D341Med (cell line): ENCODE measurements at regions not wholly inside any gene's neighbourhood (a gene's known extent, or its start where the extent isn't known, plus 50 kb on each side); places are given as distances from the start of the nearest gene placed in this dataset.
A peak's percentile ranks its signal among the peaks of the same experiment; 100 is the strongest.

Source experiments
- DNase-seq: peaks from one replicate; pipeline ENCODE4 v3.0.0; 2012; ENCODE audit warnings: low spot score

DNA sequence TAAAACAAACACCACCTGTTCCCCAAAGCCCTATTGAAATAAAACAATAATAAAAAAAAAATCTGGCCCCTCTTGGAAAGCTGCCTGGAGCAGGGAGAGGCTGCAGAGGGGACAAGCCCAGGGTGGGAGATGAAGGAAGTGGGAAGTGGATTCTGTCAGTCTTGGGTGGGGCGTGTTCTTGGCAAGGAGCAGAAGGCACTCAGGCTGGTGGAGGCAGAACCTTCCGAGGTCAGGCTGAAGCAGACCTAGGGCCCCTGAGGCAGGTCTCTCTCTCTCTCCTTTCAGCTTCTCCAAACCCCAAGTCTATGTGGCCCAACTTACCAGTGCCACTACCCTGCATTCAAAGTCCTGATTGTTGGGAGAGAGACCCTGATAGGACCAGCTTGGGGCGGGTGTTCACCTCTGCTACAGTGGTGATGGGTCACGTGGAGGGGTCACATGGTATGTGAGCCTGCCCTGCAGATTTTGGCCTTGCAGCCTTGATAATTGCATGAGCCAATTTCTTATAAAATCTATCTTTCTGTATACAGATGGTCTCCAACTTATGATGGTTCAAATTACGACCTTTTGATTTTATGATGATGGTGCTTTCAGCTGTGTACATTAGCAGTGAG is 145.4 kb upstream of the C1orf174 start:
- DNase-seq = no peak

DNA sequence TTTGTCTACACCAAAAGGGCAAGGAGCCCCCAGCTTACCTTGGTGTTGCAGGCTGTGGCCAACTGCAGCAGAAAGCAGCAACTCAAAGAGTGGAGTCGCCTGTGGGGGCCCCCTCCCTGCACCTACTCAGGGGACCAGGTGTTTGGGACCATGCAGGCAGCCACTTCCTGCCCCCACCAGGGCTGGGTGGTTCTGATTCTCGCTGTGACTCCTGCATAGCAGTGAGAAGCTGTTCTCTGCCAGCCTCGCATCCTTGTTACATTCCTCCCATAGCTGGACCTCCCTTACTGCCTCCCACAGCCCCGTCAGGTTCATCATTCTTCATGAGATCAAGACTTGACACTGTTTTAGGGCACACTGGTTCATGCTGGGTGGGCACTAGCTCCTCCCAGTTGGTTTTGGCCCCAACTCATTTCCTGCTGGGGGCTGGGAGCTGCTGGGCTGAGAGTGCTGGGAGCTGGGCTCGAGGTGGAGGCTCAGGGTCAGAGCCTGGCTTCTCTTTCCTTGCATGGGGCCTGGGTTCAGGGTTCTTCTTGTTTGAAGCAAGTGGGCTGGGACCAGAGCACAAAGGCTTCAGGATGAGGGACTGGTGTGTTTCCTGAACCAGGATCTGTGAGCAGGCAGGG is 146.9 kb upstream of the C1orf174 start:
- no peak for DNase-seq

DNA sequence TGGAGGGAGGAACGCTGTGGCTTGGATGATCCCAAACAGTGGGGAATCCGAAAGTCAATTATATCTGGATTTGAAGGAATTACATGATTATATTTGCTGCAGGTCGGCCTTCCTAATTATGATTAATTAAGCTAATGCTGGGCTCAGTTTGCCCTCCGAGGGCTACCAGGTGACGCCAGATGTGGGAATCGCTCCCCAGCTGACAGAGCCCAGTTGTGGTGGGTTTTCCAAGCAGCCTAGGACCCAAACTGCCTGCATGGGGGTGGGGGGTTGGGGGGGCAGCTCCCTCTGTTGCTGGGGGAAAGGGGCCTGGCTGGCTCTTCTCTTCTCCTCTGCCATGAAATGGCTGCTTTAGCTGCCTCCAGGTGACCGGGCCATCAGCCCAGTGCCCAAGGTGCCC is 147.6 kb upstream of the C1orf174 start:
- peak; percentile 51 for DNase-seq

DNA sequence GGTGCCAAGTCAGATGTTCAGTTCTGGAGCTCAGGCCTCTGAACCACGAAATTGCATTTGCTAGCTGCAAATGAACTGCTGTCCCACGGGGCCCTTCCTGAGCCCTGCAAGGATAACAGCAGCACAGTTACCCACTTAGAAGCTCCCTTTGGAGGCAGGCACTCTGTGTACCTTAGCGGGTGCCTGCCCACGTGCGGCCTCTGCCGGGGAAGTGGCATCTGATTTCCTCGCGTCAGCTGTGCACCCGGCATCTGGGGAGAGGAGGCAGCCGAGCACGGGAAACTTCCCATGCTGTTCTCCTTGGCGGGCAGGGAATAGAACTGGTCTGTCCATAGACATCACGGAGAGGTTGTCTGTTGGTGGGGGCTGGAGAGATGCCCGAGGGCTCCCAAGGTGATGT is 148.0 kb upstream of the C1orf174 start:
- DNase-seq = peak; percentile 48

DNA sequence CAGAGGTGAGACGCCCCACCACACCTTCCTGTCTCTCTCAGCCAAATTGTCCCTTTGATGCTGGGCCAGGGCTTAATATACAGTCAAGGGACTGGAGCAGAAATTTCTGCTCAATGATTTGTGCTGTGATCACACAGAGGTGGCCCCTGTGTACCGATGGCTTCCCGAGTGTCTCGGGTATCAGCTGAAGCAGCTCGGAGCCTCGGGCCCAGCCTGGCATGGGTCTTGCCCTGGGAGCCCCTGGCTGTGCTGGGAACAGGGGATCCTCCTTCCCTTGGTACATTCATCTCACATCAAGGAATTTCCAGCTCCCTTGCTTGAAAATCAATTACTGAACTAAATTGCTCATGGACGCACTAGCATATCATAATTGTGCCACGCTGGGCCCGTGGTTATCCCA is 148.8 kb upstream of the C1orf174 start:
- DNase-seq = no peak

DNA sequence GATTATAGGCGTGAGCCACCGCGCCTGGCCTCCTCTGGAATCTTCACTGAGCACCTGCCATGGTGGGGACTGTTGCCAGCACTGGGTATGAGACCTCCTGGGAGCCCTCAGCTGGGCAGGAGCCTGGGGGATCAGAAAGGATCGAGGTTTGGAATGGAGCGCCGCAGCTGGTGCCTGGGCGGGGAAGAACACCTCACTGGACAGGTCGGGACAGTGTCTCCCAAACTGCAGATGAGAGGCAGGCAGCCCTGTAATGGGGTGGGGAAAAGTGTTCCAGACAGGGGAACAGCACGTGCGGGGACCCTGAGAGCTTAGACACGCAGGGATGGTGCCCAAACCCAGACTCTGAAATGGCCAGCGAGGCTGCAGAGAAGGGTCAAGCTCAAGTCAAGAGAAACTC is 150.9 kb upstream of the C1orf174 start:
- no peak for DNase-seq

DNA sequence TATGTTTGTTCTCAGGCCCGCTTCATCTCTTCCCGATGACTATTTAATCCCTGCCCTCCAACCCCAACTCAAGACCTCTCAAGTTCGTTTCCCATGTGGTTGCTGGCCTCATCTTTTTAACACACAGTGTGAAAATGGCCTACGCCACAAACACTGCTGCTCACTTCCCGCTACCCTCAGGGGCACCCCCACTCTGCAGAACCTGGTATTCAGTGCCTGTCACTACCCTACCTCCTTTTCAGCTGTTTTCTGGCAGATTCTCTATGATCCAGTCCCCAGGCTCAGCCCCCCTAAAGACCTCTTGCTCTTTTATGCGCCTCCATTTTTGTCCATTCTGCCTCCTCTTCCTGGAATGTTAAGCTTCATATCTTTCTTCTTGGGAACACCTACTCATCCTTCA is 152.6 kb upstream of the C1orf174 start:
- DNase-seq = no peak

DNA sequence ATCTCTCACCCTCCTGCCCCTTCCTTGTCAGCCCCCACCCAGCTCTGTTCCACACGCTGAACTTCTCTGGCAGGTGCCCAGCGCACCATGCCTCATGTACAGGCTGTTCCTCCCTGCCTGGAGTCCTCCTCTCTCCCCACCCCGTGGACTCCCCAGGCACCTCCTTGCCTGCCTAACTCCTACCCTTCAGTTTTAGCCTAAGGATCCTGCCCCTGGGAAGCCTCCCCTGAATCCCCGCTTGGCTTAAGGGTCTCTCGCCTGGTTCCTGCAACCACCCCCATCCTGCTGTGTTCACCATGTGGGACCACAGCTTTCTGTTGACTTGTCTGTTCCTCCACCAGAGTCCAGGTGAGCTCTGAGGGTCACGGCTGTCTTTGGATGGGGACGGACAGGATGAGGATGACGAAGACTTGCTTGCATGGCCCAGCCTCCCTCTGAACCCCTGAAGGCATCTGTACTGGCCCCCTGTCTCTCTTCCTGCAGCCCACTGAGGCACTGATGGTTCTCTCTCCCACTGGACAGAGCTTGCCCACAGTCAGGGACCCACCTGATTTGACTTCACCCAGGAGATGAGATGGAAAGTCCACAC is 153.2 kb upstream of the C1orf174 start:
- DNase-seq = no peak

DNA sequence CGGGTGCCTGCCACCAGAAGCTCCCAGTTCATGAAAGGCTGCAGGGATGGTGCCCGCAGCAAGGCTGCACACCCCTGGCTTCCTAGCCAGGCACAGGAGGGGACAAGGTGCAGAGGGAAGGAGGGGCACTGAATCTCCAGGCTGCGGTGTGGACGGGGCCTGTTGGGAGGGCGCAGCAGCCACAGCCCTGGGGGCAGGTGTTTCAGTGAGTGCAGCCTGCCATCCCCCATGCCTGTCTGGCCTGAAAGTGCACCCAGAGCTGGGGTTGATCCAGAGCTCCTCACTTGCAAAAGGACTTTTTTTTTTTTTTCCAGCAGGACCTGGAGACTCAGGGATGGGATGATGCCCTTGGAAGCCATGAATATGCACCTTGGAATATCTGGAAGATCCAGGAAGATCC is 153.7 kb upstream of the C1orf174 start:
- no peak for DNase-seq

DNA sequence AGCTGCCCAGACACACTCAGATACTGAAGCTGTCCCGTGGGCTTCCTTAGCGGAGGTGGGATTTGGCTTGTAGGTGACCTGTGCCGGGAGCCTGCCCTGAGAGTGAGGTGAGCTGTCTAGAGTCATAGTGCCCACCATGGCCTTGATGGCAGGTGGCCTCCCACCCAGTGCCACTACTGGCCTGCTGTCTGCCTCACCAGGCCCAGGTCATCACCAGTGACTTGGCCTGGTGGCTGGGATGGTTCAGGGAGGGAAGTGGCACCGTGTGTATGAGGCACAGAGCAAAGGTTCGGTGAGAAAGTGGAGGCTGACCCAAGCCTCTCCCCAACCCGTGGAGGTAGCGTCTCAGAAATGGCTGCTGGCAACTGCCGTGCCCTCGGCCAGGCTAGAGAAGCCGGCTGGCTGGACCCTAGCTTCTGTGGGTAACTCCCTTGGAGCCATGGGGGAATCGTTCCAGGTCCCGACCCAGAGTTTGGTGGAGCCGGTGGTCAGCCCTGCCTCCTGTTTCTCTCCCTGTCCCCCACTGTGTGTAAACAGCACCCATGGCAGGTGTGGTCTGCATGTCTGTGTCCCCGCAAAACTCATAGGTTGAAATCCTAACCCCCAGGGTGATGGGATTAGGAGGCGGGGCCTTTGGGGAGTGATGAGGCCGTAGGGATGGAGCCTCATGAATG is 155.4 kb upstream of the C1orf174 start:
- no peak for DNase-seq

DNA sequence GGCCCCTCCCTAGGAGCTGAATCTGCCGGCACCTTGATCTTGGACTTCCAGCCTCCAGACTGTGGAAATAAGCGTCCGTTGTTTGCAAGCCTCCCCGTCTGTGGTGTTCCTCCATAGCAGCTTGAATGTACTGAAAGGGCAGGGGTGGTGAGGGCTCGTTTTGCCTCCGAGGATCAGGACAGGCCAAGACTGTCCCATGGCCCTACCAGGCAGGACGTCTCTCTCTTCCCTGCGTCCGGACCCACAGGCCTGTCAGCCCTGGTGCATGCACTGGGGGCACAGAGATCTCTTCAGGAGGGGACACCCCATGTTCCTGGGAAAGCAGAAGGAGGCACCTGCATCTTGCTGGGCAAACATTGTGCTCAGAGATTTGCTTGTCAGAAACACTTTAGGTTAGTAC is 156.3 kb upstream of the C1orf174 start:
- no peak for DNase-seq

DNA sequence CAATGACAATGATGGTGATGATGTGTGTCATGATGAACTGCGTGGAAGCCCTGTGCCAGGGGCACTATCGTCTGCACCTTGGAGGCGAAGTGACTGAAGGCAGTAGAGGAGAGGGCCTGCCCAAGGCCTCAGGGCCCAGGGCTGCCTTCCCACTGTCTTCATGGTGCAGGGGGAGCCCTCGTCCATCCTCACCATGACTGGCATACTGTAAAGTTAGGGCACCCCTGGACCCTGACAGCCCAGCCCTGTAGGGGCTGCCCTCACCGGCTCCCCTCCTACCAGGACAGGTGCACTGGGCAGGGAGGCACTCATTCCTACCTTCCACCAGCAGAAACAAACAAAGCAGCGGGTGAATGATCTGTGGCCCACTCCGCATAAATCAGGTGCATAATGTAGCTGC is 156.9 kb upstream of the C1orf174 start:
- DNase-seq = no peak

DNA sequence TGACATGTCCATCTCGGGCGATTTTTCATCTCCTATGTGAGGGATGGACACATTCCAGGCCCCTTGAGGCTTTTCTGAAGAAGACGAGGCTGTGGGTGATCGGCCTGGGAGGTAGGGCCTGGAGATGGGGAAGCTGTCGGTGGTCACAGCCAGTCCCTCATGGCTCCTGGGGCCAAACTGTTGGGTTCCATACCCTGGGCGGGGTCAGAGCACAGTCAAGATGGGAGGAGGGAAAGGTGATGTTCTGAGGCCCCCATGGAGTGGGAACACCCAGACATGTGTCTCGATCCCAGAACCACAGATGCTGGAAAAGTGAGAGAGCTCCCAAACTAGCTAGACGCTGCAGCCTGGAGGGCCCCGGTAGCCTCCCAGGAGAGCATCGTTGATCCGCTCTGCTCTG is 157.5 kb upstream of the C1orf174 start:
- no peak for DNase-seq

DNA sequence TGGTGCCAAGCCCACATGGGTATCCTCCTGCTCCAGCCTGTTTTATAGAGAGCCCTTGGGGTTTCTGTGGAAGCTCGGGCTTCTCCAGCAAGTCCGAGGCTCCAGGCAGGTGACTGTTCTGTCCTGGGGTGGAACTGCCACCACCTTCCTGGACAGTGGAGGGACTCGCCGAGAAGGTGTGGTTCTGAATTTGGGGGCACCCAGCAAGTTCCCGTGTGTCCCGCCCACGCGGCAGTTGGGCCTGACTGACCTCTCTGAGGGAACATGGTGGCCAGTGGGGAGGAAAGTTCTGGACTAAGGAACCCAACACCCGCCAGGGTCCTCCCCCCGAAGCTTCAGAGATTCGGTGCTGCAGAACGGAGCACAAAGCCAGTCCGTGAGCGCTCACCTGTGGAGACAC is 158.1 kb upstream of the C1orf174 start:
- no peak for DNase-seq

DNA sequence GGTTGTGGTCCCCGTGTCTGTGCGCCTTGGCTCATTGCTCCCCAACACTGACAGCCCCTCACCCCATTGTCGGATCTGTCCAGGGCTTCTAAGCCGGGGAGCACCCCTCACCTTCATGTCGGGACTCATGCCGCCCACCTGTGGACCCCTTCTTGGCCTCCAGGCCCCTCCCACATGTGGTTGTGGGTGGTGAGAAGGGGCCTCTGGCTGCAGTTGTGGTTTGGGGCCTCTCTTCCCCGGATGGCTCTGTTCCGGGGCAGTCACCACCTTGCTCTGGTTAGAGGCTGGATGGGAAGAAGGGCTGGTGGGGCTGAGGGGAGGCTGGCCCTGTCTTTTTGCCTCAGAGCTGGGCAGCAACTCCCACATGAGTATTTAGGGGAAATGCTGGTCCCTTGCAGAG is 158.6 kb upstream of the C1orf174 start:
- no peak for DNase-seq

DNA sequence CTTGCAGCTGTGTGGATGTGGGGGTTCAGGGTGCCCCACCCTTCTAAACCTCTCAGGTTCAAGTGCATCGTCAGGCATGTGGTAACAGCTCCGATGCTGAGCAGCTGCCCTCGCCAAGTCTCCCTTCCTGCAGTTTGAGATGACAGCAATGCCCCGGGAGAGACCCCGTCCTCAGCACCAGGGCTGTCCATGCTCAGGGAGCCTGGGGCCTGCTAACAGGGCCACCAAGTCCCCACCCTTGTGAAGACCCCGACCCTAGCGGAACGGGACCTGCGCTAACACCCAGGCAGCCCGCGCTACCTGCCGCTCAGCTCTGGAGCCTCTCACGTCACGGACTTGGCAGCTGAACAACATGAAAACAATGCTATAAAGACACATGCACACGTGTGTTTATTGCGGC is 159.2 kb upstream of the C1orf174 start:
- no peak for DNase-seq

DNA sequence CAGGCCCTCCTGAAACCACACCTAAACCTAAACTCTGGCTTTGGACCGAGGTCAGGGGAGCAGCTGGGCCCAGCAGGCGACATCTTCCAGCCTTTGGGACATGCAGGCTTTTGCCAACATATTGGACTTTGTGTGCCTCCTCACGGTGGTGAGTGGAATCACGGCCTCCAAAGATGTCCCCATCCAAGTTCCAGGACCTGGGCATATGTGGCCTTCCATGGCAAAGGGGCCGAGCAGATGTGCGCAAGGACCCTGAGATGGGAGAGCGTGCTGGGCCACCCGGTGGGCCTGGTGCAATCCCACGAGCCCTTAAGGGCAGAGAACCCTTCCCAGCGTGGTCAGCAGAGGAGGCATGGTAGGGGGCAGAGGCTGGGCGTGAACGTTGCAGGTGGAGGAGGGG is 160.8 kb upstream of the C1orf174 start:
- no peak for DNase-seq

DNA sequence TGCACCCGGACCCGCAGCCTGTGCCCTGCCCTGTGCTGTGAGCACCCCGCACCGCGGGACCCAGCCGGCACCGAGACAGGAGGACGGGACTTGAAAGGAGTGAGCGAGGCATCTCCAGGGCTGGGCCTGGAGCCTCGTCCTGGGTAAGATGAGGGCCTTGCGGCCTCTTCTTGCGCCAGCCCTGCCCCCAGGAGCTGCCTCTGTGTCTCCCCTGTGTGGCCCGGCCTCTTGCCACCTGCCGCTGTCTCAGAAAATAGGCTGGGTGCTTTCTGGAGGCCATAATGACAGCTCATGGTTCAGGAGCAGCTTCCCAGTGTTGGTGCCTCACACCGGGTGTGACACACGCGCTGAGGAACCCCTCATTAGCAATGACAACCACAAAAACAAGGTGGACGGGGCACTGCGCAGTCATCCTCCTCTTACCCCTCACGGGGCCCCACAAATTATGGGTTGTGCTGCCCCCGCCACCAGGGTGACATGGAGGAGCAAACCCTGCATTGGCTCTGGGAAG is 161.5 kb upstream of the C1orf174 start:
- no peak for DNase-seq

DNA sequence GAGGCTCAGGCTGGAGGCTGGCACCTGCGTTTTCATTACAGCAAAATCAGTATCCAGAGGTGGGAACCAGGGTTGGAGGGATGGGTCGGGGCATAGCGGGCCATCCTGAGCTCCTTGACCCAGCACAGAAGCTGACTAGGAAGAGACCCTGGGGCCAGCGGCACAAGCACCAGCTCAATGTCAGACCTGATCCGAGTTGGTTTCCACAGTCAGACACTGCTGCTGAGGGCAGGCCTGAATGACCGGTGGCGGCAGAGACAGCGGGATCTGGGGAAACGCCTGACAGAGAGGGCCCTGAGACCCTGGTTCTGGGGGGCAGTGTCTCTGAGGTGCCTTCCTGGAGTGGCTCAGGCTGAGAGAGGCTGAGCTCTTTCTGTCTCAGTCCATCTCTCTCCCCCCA is 162.0 kb upstream of the C1orf174 start:
- no peak for DNase-seq

DNA sequence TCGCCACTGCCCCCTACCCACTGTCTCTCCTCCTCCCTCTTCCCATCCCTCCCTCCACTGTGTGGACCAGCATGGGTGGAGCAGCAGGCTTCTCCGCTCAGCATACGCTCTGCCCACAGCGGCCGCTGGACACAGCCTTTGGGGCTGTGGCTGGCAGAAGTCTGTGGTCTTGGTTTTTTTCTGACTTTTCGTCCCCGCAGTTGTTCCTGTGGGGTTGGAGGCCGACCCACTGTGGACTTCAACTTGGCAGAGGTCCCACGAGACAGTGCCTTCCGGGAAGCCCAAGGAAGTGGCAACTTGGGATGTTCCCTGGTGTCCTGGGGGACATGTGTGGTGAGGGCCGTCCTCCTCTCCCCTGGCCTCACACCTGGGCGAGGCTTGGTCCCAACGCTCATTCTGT is 162.5 kb upstream of the C1orf174 start:
- no peak for DNase-seq

DNA sequence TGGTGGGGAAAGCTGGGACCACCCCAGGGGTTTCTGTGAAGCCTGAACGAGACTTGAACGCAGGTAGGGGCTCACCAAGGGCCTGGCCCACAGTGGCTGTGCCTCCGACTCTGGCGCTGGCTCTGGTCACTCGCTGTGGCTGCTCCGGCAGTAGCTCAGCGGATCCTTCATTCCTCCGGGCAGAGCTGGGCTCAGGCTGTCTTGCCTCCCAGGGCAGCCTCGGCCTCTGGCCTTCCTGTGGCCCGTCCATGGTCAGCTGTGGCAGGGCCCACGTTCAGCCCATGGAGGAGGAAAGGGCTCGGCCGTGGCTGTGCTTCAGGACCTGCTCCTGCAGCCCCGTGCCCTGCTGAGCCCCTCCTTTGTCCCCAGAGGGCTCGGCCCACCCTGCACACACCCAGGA is 162.9 kb upstream of the C1orf174 start:
- DNase-seq = no peak

DNA sequence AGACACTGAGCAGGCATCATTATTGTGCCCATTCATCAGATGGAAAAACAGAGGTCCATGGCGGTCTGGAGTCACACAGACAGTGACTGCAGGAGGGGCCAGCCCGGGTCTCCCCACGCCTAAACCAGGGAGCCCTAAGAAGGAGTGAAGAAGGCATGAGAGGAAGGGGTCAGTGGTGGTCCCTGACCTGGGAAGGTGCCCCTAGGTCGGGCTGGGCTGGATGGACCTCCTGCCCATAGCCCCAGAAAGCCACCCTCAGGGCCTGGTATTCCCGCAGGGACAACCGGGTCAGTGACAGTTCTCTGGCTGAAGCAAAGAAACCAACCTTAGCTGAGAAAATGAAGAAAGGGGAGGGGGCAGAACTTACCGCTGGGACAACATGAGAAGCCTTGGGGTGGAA is 163.4 kb upstream of the C1orf174 start:
- DNase-seq = no peak

DNA sequence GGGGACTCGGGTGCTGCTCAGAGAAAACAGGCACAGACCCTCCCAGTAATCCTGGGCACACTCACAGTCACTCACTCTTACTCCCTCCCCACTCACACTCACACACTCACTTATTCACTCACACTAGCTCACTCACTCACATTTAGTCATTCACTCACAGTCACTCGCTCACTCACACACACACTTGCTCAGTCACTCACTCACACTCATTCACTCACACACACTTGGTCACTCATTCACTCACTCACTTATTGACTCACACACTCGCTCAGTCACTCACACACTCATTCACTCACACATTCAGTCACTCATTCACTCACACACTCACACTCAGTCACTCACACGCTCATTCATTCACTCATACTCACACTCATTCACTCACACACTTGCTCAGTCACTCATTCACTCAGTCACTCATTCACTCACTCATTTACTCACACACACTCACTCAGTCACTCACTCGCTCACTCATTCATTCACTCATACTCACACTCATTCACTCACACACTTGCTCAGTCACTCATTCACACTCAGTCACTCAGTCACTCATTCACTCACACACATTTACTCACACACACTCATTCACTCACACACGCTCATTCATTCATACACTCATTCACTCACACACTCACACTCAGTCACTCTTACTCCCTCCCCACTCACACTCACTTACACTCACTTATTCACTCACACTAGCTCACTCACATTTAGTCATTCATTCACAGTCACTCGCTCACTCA is 164.2 kb upstream of the C1orf174 start:
- no peak for DNase-seq
